OCI-LY7 (cell line): ENCODE measurements at regions not wholly inside any gene's neighbourhood (a gene's known extent, or its start where the extent isn't known, plus 50 kb on each side); places are given as distances from the start of the nearest gene placed in this dataset.

Experiments used
- BruUV-seq: library from RNA; stranded (reverse); fragments of 400-500 nt; replicated peaks from 2 replicates; lab custom pipeline; 2021; lab: Mats Ljungman, UMichigan
- CTCF ChIA-PET: fragments of 300-600 bp; sonication (Branson Sonifier 250); formaldehyde crosslinking; loops from one replicate; lab custom pipeline; 2022; ENCODE audit warnings: antibody characterized with exemption; ENCODE audit not compliant: unreplicated experiment; lab: Charles Lee
- POLR2A ChIA-PET: fragments of 300-600 bp; sonication (Branson Sonifier 250); formaldehyde crosslinking; loops from one replicate; lab custom pipeline; 2022; ENCODE audit warnings: antibody characterized with exemption; lab: Charles Lee
- DNase-seq: peaks from one replicate; pipeline ENCODE4 v3.0.0-alpha.2; 2015; ENCODE audit warnings: low spot score
- H2AFZ ChIP-seq: fragments of 200-600 bp; sonication (generic), shearing (Covaris generic); 2 replicates; pipeline ENCODE4 v1.6.1; 2014; ENCODE audit warnings: mild to moderate bottlenecking, antibody characterized with exemption, low read length, moderate library complexity
- H3K27ac ChIP-seq: fragments of 200-600 bp; sonication (generic); 2 replicates; pipeline ENCODE4 v1.5.1; 2014; ENCODE audit warnings: mixed run types, low read depth, mild to moderate bottlenecking, moderate library complexity, low read length, inconsistent platforms; ENCODE audit not compliant: poor library complexity, severe bottlenecking
- H3K36me3 ChIP-seq: fragments of 200-600 bp; sonication (generic); 2 replicates; pipeline ENCODE4 v1.6.1; 2014; ENCODE audit warnings: mild to moderate bottlenecking, antibody characterized with exemption, low read length, moderate library complexity, mixed read lengths; ENCODE audit not compliant: insufficient read depth
- H3K4me1 ChIP-seq: fragments of 200-600 bp; sonication (generic); 2 replicates; pipeline ENCODE4 v1.5.1; 2014; ENCODE audit warnings: mild to moderate bottlenecking, low read length; ENCODE audit not compliant: insufficient read depth, poor library complexity, severe bottlenecking
- H3K4me2 ChIP-seq: fragments of 200-600 bp; sonication (generic); 2 replicates; pipeline ENCODE4 v1.6.1; 2014; ENCODE audit warnings: mild to moderate bottlenecking, low read length
- H3K4me3 ChIP-seq: fragments of 200-600 bp; sonication (generic); 2 replicates; pipeline ENCODE4 v1.5.1; 2014; ENCODE audit warnings: mild to moderate bottlenecking, low read depth, low read length; ENCODE audit not compliant: poor library complexity, severe bottlenecking
- H3K79me2 ChIP-seq: fragments of 200-600 bp; sonication (generic); 2 replicates; pipeline ENCODE4 v1.6.1; 2016; ENCODE audit warnings: low read depth, mild to moderate bottlenecking, low read length, moderate library complexity, mixed read lengths; ENCODE audit not compliant: insufficient read depth
- H3K9me2 ChIP-seq: fragments of 200-600 bp; sonication (generic); 2 replicates; pipeline ENCODE4 v1.6.1; 2016; ENCODE audit warnings: mild to moderate bottlenecking, low read length, mixed read lengths; ENCODE audit not compliant: insufficient read depth
- H3K9me3 ChIP-seq: fragments of 200-600 bp; sonication (generic); 2 replicates; pipeline ENCODE4 v1.6.1; 2014; ENCODE audit warnings: mild to moderate bottlenecking, mixed run types, low read length, mixed read lengths
- H4K20me1 ChIP-seq: fragments of 200-600 bp; sonication (generic); 2 replicates; pipeline ENCODE4 v1.6.1; 2014; ENCODE audit warnings: mild to moderate bottlenecking, antibody characterized with exemption, low read length, moderate library complexity, mixed read lengths; ENCODE audit not compliant: insufficient read depth
- CTCF ChIP-seq: fragments of 200-600 bp; sonication (generic); conservative IDR thresholded peaks from 2 replicates; pipeline ENCODE4 v1.5.1; 2014; ENCODE audit warnings: mild to moderate bottlenecking, antibody characterized with exemption, low read length, moderate library complexity, mixed read lengths
- EZH2phosphoT487 ChIP-seq: fragments of 200-600 bp; sonication (generic); IDR thresholded peaks from 2 replicates; pipeline ENCODE4 v1.6.1; 2018; ENCODE audit warnings: low read depth, borderline replicate concordance, mild to moderate bottlenecking, mixed run types, antibody characterized with exemption, low read length, moderate library complexity, mixed read lengths
- intact Hi-C: fragments of 100-400 bp; cut with micrococcal nuclease; formaldehyde crosslinking; loops from one replicate; pipeline ENCODE4 v1.10.0; 2022; ENCODE audit not compliant: unreplicated experiment

- Histone ChIP-seq H3K79me2 (no peaks in the 10 kb centered on the region), H2AFZ (no peak overlapping the region), H3K9me2 (no peaks in the 10 kb centered on the region), H4K20me1 (no peaks in the 10 kb centered on the region), H3K36me3 (no peaks in the 10 kb centered on the region), H3K9me3 (no peaks in the 10 kb centered on the region), H3K4me1 (no peaks in the 10 kb centered on the region), H3K4me3 (no peak overlapping the region), H3K27ac (no peak overlapping the region), H3K4me2 (no peak overlapping the region)
- POLR2A ChIA-PET = interaction anchor here (1.0 kb wide), 1 partner anchor 19 kb away, joined by 4 read pairs; no protein-coding TSS in a partner anchor
- BruUV-seq = no TSS peak
- TF ChIP-seq EZH2phosphoT487 = no peak
- no peak for TF ChIP-seq CTCF
- CTCF ChIA-PET = no interaction called here
- no peak for DNase-seq
- intact Hi-C loops = no loop called here
Observed at GRCh38 chr3:150248888-150249681, 159.0 kb upstream of the TSC22D2 start.

- Histone ChIP-seq H2AFZ (no peak overlapping the region), H3K9me2 (no peaks in the 10 kb centered on the region), H3K9me3 (no peaks in the 10 kb centered on the region), H3K79me2 (no peaks in the 10 kb centered on the region), H3K4me1 (no peaks in the 10 kb centered on the region), H3K27ac (no peak overlapping the region), H3K4me3 (no peak overlapping the region), H4K20me1 (no peaks in the 10 kb centered on the region), H3K4me2 (no peak overlapping the region), H3K36me3 (no peaks in the 10 kb centered on the region)
- no TSS peak for BruUV-seq
- POLR2A ChIA-PET = interaction anchor here (0.6 to 1.0 kb wide), 2 partner anchors 20 to 146 kb away, joined by 4 read pairs; no protein-coding TSS in a partner anchor
- TF ChIP-seq EZH2phosphoT487 (no peak), CTCF (no peak)
- CTCF ChIA-PET = no interaction called here
- intact Hi-C loops = no loop called here
- peak; percentile 11 for DNase-seq
Observed at GRCh38 chr3:150248116-150248887, 159.8 kb upstream of the TSC22D2 start.
